DOHH2 (cell line): ENCODE measurements at regions not wholly inside any gene's neighbourhood (a gene's known extent, or its start where the extent isn't known, plus 50 kb on each side); places are given as distances from the start of the nearest gene placed in this dataset.

ENCODE experiments used
- H3F3A ChIP-seq: fragments of 200-600 bp; sonication (generic), shearing (Covaris generic); 2 replicates; pipeline ENCODE4 v1.6.0; 2016; ENCODE audit warnings: antibody characterized with exemption, mild to moderate bottlenecking; ENCODE audit not compliant: control insufficient read depth, insufficient read depth
- H3K27ac ChIP-seq: fragments of 200-600 bp; sonication (generic); 2 replicates; pipeline ENCODE4 v1.5.1; 2014; ENCODE audit warnings: low read depth, mild to moderate bottlenecking, low read length, moderate library complexity
- H3K27me3 ChIP-seq: fragments of 200-600 bp; sonication (generic); 2 replicates; pipeline ENCODE4 v1.6.1; 2014; ENCODE audit warnings: mild to moderate bottlenecking, low read length, mixed read lengths; ENCODE audit not compliant: control insufficient read depth
- H3K36me3 ChIP-seq: fragments of 200-600 bp; sonication (generic); 2 replicates; pipeline ENCODE4 v1.6.1; 2014; ENCODE audit warnings: mild to moderate bottlenecking, low read length, moderate library complexity, mixed read lengths; ENCODE audit not compliant: control insufficient read depth
- H3K4me1 ChIP-seq: fragments of 200-600 bp; sonication (generic); 2 replicates; pipeline ENCODE4 v1.6.1; 2014; ENCODE audit warnings: mild to moderate bottlenecking, low read length, mixed read lengths; ENCODE audit not compliant: control insufficient read depth
- H3K4me2 ChIP-seq: fragments of 200-600 bp; sonication (generic); 2 replicates; pipeline ENCODE4 v1.6.0; 2014; ENCODE audit warnings: mild to moderate bottlenecking, low read length, moderate library complexity
- H3K4me3 ChIP-seq: fragments of 200-600 bp; sonication (generic); 2 replicates; pipeline ENCODE4 v1.5.1; 2014; ENCODE audit warnings: mild to moderate bottlenecking, low read length, mixed read lengths
- H3K79me2 ChIP-seq: fragments of 200-600 bp; sonication (generic); 2 replicates; pipeline ENCODE4 v1.6.1; 2014; ENCODE audit warnings: mild to moderate bottlenecking, low read length, mixed read lengths; ENCODE audit not compliant: control insufficient read depth
- H3K9me2 ChIP-seq: fragments of 200-600 bp; sonication (generic); replicated peaks from 2 replicates; pipeline ENCODE4 v1.6.1; 2014; ENCODE audit warnings: mild to moderate bottlenecking, low read length, mixed read lengths; ENCODE audit not compliant: control insufficient read depth
- H3K9me3 ChIP-seq: fragments of 200-600 bp; sonication (generic); 2 replicates; pipeline ENCODE4 v1.6.1; 2014; ENCODE audit warnings: antibody characterized with exemption, low read length, mixed read lengths; ENCODE audit not compliant: control insufficient read depth, insufficient read depth
- H4K20me1 ChIP-seq: fragments of 200-600 bp; sonication (generic); 2 replicates; pipeline ENCODE4 v1.6.0; 2014; ENCODE audit warnings: low read depth, mild to moderate bottlenecking, antibody characterized with exemption, low read length, moderate library complexity; ENCODE audit not compliant: control insufficient read depth, insufficient read depth
- EZH2phosphoT487 ChIP-seq: fragments of 200-600 bp; sonication (generic); IDR thresholded peaks from 2 replicates; pipeline ENCODE4 v1.6.1; 2017; ENCODE audit warnings: borderline replicate concordance, mild to moderate bottlenecking, antibody characterized with exemption, low read length, moderate library complexity, mixed read lengths
- TF ChIP-seq, protein P1 (sequence below): fragments of 200-600 bp; sonication (generic); IDR thresholded peaks from one replicate; pipeline ENCODE4 v1.5.1; 2014; ENCODE audit warnings: antibody characterized with exemption, mild to moderate bottlenecking, low read depth, low read length; ENCODE audit not compliant: poor library complexity, severe bottlenecking

DNA sequence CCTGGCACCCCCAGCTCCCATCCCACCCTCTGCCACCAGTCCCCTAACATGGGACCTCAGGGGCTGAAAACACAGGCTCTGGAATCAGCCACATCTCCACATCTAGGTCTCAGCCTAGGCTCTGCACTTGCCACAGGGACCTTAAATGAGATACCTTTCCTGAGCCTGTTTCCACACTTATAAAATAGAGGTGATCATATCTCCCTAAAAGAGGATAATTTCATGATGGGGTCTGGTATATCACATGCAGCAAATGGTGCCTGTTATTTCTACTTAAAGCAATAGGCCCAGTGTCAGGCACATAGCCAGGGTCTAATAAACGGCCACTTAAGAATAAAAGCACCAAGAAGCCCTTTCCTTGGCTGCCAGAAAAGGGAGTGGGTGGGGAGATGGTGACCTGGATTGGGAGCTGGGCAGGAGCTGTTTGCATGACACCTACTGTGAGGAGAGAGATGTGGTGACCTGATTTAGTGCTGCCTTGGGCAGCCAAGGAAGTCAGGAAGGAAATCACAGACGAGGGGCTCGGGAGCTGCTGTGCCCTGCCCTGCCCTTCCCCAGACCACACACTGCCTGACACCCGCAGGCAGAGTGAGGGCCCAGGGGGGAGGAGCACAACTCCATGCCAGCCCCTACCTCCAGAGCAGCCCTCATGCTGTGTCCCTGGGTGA, 71.2 kb downstream of the IRF2BPL start:
- Histone ChIP-seq H3K4me2 (peak overlapping the region; percentile 94), H3K9me2 (no peaks in the 10 kb centered on the region), H3F3A (peaks cover 11% of the 10 kb centered on the region), H3K4me3 (peak overlapping the region; percentile 73), H3K9me3 (no peaks in the 10 kb centered on the region), H3K4me1 (peaks cover 37% of the 10 kb centered on the region), H3K27ac (no peak overlapping the region), H3K27me3 (peaks cover 66% of the 10 kb centered on the region), H4K20me1 (peaks cover 16% of the 10 kb centered on the region), H3K79me2 (no peaks in the 10 kb centered on the region), H3K36me3 (no peaks in the 10 kb centered on the region)
- no peak for TF ChIP-seq EZH2phosphoT487

- peak overlapping the region; percentile 73 for H3K4me3 ChIP-seq
- H4K20me1 ChIP-seq = peaks cover 13% of the 10 kb centered on the region
- H3K27me3 ChIP-seq = peaks cover 66% of the 10 kb centered on the region
- peaks cover 7% of the 10 kb centered on the region for H3F3A ChIP-seq
- H3K9me2 ChIP-seq = no peaks in the 10 kb centered on the region
- peaks cover 29% of the 10 kb centered on the region for H3K4me1 ChIP-seq
- TF ChIP-seq, protein P1, sequence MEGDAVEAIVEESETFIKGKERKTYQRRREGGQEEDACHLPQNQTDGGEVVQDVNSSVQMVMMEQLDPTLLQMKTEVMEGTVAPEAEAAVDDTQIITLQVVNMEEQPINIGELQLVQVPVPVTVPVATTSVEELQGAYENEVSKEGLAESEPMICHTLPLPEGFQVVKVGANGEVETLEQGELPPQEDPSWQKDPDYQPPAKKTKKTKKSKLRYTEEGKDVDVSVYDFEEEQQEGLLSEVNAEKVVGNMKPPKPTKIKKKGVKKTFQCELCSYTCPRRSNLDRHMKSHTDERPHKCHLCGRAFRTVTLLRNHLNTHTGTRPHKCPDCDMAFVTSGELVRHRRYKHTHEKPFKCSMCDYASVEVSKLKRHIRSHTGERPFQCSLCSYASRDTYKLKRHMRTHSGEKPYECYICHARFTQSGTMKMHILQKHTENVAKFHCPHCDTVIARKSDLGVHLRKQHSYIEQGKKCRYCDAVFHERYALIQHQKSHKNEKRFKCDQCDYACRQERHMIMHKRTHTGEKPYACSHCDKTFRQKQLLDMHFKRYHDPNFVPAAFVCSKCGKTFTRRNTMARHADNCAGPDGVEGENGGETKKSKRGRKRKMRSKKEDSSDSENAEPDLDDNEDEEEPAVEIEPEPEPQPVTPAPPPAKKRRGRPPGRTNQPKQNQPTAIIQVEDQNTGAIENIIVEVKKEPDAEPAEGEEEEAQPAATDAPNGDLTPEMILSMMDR = no peak
- no peak for TF ChIP-seq EZH2phosphoT487
- peak overlapping the region; percentile 6; the same call in 1 of the 2 replicates for H3K27ac ChIP-seq
- peak overlapping the region; percentile 94 for H3K4me2 ChIP-seq
- H3K9me3 ChIP-seq = no peaks in the 10 kb centered on the region
- H3K79me2 ChIP-seq = no peaks in the 10 kb centered on the region
- no peaks in the 10 kb centered on the region for H3K36me3 ChIP-seq
Observed at GRCh38 chr14:76956316-76957090, 72.0 kb downstream of the IRF2BPL start.

DNA sequence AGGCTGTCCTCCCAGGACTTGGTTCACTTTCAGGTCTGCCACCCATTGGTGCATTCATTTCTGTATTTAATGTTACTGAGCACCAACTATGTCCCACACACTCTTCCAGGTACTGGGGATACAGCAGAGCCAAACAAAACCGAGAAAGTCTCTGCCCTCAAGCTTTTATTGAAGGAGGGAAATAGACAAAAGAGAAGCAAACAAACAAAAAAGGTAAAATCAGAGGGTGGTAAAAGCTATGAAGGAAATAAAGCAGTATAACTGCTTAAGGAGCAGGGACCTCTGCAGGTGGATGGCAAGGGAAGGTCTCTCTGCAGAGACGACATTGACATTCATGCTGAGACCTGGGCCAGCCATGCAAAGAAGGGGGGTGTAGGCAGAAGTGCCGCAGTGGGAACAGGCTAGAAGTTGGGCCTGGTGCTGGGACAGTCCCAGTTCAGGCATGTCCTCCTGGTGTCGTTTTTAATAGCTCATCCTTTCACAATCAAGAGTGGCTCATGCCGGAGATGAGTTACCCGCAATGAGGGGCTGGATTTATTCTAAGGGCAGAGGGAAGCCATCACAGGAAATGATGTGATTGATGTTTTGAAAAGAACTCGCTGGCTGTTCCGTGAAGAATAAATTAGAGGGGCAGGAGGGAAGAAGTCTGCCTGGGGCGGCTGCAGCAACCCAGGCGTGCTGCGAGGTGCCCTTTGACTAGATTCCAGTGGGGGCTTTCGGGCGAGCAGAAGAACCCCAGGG, 72.8 kb downstream of the IRF2BPL start:
- Histone ChIP-seq H4K20me1 (peaks cover 11% of the 10 kb centered on the region), H3F3A (peaks cover 7% of the 10 kb centered on the region), H3K27ac (peak overlapping the region; percentile 6), H3K36me3 (no peaks in the 10 kb centered on the region), H3K4me1 (peaks cover 21% of the 10 kb centered on the region), H3K4me3 (peak overlapping the region; percentile 73), H3K79me2 (no peaks in the 10 kb centered on the region), H3K27me3 (peaks cover 65% of the 10 kb centered on the region), H3K9me2 (no peaks in the 10 kb centered on the region), H3K9me3 (no peaks in the 10 kb centered on the region), H3K4me2 (peak overlapping the region; percentile 94)
- no peak for TF ChIP-seq EZH2phosphoT487
- TF ChIP-seq, protein P1 = no peak
